H1 (cell line): ENCODE measurements at regions not wholly inside any gene's neighbourhood (a gene's known extent, or its start where the extent isn't known, plus 50 kb on each side); places are given as distances from the start of the nearest gene placed in this dataset.

Experiments used
- CTCF ChIA-PET: fragments of 300-600 bp; sonication (Branson Sonifier 250); formaldehyde crosslinking; loops from one replicate; lab custom pipeline; 2021; ENCODE audit not compliant: partially characterized antibody; lab: Charles Lee
- POLR2A ChIA-PET: fragments of 300-600 bp; sonication (Branson Sonifier 250); formaldehyde crosslinking; loops from one replicate; lab custom pipeline; 2021; ENCODE audit warnings: inconsistent platforms; ENCODE audit not compliant: partially characterized antibody; lab: Charles Lee
- DNase-seq, 2 experiments: peaks; one replicate each; pipeline versions ENCODE4 v3.0.0 to v3.0.0-alpha.2; 2010 to 2022; ENCODE audit warnings: low spot score in 2 of 2, low read depth in 1 of 2, mixed read lengths in 1 of 2
- FAIRE-seq: peaks from 2 replicates; lab custom pipeline; 2011; peaks lifted over from hg19 to GRCh38; lab: Jason Lieb, UNC
- H2AFZ ChIP-seq: 2 replicates; pipeline ENCODE4 v1.8.1; 2012; ENCODE audit warnings: low read length, inconsistent platforms
- H2AK5ac ChIP-seq: 2 replicates; pipeline ENCODE4 v1.6.1; 2013; ENCODE audit warnings: low read depth, low read length
- H2BK120ac ChIP-seq: replicated peaks from 2 replicates; pipeline ENCODE3; 2013; ENCODE audit warnings: low read depth, low read length, inconsistent platforms
- H2BK12ac ChIP-seq: 2 replicates; pipeline ENCODE4 v1.6.1; 2013; ENCODE audit warnings: low read depth, low read length
- H2BK15ac ChIP-seq: 2 replicates; pipeline ENCODE4 v1.6.1; 2013; ENCODE audit warnings: low read length
- H2BK20ac ChIP-seq: 2 replicates; pipeline ENCODE4 v1.6.1; 2013; ENCODE audit warnings: low read length
- H2BK5ac ChIP-seq: 2 replicates; pipeline ENCODE4 v1.6.1; 2013; ENCODE audit warnings: low read depth, low read length
- H3K14ac ChIP-seq: 2 replicates; pipeline ENCODE4 v1.6.1; 2013; ENCODE audit warnings: inconsistent platforms; ENCODE audit not compliant: insufficient read length
- H3K18ac ChIP-seq: 2 replicates; pipeline ENCODE4 v1.6.1; 2013; ENCODE audit warnings: low read length; ENCODE audit errors: extremely low read depth
- H3K23ac ChIP-seq: 2 replicates; pipeline ENCODE4 v1.6.1; 2013; ENCODE audit warnings: inconsistent platforms; ENCODE audit not compliant: insufficient read length
- H3K23me2 ChIP-seq: 2 replicates; pipeline ENCODE4 v1.6.1; 2013; ENCODE audit warnings: low read depth, low read length
- H3K27ac ChIP-seq: 2 replicates; pipeline ENCODE4 v1.6.1; 2011; ENCODE audit warnings: low read depth, low read length, inconsistent platforms
- H3K27me3 ChIP-seq, 4 experiments: replicated peaks in 1 of 4; 1 replicate in 1 of 4; 2 replicates in 3 of 4; pipeline versions ENCODE4 v1.6.1 to v1.8.1; 2011 to 2013; ENCODE audit warnings: low read length in 3 of 4, mild to moderate bottlenecking in 3 of 4, inconsistent platforms in 2 of 4, mixed read lengths in 2 of 4, moderate library complexity in 1 of 4; ENCODE audit not compliant: control insufficient read depth in 3 of 4, insufficient read depth in 3 of 4; ENCODE audit errors: extremely low read depth in 1 of 4
- H3K36me3 ChIP-seq, 4 experiments: 2 replicates each; pipeline versions ENCODE4 v1.6.1 to v1.8.1; 2011 to 2013; ENCODE audit warnings: mild to moderate bottlenecking in 4 of 4, low read length in 3 of 4, moderate library complexity in 2 of 4, control low read depth in 1 of 4, inconsistent platforms in 1 of 4; ENCODE audit not compliant: insufficient read depth in 4 of 4, control insufficient read depth in 2 of 4
- H3K4ac ChIP-seq: replicated peaks from 2 replicates; pipeline ENCODE3; 2013; ENCODE audit warnings: low read length, low read depth, mixed read lengths, inconsistent platforms; ENCODE audit not compliant: insufficient read length
- H3K4me1 ChIP-seq, 4 experiments: replicated peaks in 1 of 4; 1 replicate in 1 of 4; 2 replicates in 3 of 4; pipeline versions ENCODE4 v1.6.1 to v1.8.1; 2011 to 2013; ENCODE audit warnings: low read length in 3 of 4, inconsistent platforms in 2 of 4, mixed read lengths in 1 of 4; ENCODE audit not compliant: insufficient read depth in 4 of 4, control insufficient read depth in 3 of 4
- H3K4me2 ChIP-seq, 2 experiments: 2 replicates each; pipeline versions ENCODE4 v1.6.1 to v1.8.1; 2011 to 2013; ENCODE audit warnings: low read depth in 2 of 2, low read length in 2 of 2, control low read depth in 1 of 2, inconsistent platforms in 1 of 2, mild to moderate bottlenecking in 1 of 2; ENCODE audit not compliant: insufficient read depth in 1 of 2
- H3K4me3 ChIP-seq, 4 experiments: fragments of 200-600, 300-600 bp in 1 of 4; sonication (generic), shearing (Covaris generic), sonication (Bioruptor Twin) in 1 of 4; 2 replicates each; pipeline versions ENCODE4 v1.5.1 to v1.8.1; 2011 to 2016; ENCODE audit warnings: low read length in 4 of 4, low read depth in 3 of 4, control low read depth in 2 of 4, inconsistent platforms in 2 of 4, mild to moderate bottlenecking in 2 of 4, mixed read lengths in 1 of 4, moderate library complexity in 1 of 4; ENCODE audit not compliant: insufficient read depth in 2 of 4; ENCODE audit errors: extremely low read depth in 1 of 4
- H3K56ac ChIP-seq: replicated peaks from 2 replicates; pipeline ENCODE3; 2013; ENCODE audit warnings: low read depth, mild to moderate bottlenecking, mixed read lengths, low read length, inconsistent platforms; ENCODE audit not compliant: insufficient read length
- H3K79me1 ChIP-seq: 2 replicates; pipeline ENCODE4 v1.6.1; 2013; ENCODE audit warnings: low read depth, low read length, control low read depth
- H3K79me2 ChIP-seq, 2 experiments: 2 replicates each; pipeline versions ENCODE4 v1.6.1 to v1.8.1; 2012 to 2013; ENCODE audit warnings: low read length in 2 of 2, mild to moderate bottlenecking in 2 of 2, inconsistent platforms in 1 of 2; ENCODE audit not compliant: insufficient read depth in 2 of 2, control insufficient read depth in 1 of 2
- H3K9ac ChIP-seq, 4 experiments: replicated peaks in 1 of 4; 1 replicate in 1 of 4; 2 replicates in 3 of 4; pipeline versions ENCODE4 v1.6.1 to v1.8.1; 2011 to 2013; ENCODE audit warnings: low read depth in 3 of 4, low read length in 3 of 4, control low read depth in 2 of 4, mild to moderate bottlenecking in 2 of 4, moderate library complexity in 2 of 4, inconsistent platforms in 1 of 4; ENCODE audit errors: extremely low read depth in 1 of 4
- H3K9me3 ChIP-seq, 2 experiments: 2 replicates each; pipeline versions ENCODE4 v1.6.1 to v1.8.1; 2012 to 2013; ENCODE audit warnings: mild to moderate bottlenecking in 2 of 2, moderate library complexity in 2 of 2, control low read depth in 1 of 2, inconsistent platforms in 1 of 2, low read depth in 1 of 2, low read length in 1 of 2, mixed read lengths in 1 of 2; ENCODE audit not compliant: insufficient read depth in 2 of 2
- H4K20me1 ChIP-seq, 2 experiments: replicated peaks in 1 of 2; 2 replicates each; pipeline versions ENCODE3 to v1.8.1; 2011 to 2013; ENCODE audit warnings: inconsistent platforms in 2 of 2, low read length in 2 of 2, mild to moderate bottlenecking in 1 of 2; ENCODE audit not compliant: insufficient read depth in 2 of 2, control insufficient read depth in 1 of 2
- H4K5ac ChIP-seq: 2 replicates; pipeline ENCODE4 v1.6.1; 2013; ENCODE audit warnings: low read length, low read depth, mixed read lengths, inconsistent platforms; ENCODE audit not compliant: insufficient read length
- H4K8ac ChIP-seq: 2 replicates; pipeline ENCODE4 v1.8.0; 2013; ENCODE audit warnings: mild to moderate bottlenecking, moderate library complexity, low read length, inconsistent platforms; ENCODE audit not compliant: insufficient read depth; ENCODE audit errors: extremely low read depth
- H4K91ac ChIP-seq: replicated peaks from 2 replicates; pipeline ENCODE3; 2013; ENCODE audit warnings: low read length, mixed read lengths, inconsistent platforms; ENCODE audit not compliant: insufficient read length
- BRCA1 ChIP-seq: IDR thresholded peaks from 2 replicates; pipeline ENCODE4 v1.6.1; 2012; ENCODE audit warnings: low read depth, low read length, improper control_type of control experiment
- WGBS, 2 experiments: shearing (Covaris generic) in 1 of 2; methylation state at CpG; one replicate each; pipeline versions ENCODE4 v1.1.6 to v1.1.7; 2013 to 2015; ENCODE audit warnings: low lambda C conversion rate in 2 of 2, mixed read lengths in 2 of 2, inconsistent platforms in 1 of 2, low coverage in 1 of 2, missing lambda C conversion rate in 1 of 2; ENCODE audit not compliant: insufficient replicate concordance in 2 of 2, insufficient coverage in 1 of 2, insufficient read length in 1 of 2; ENCODE audit errors: extremely low coverage in 1 of 2, missing lambda C conversion rate in 1 of 2; 5-methylcytosine and 5-hydroxymethylcytosine counted together

- H3K79me2 ChIP-seq: no peaks in the 10 kb centered on the region
- TF ChIP-seq BRCA1: no peak
- no peak overlapping the region for H3K9ac ChIP-seq
- no peak overlapping the region for H2BK20ac ChIP-seq
- no peaks in the 10 kb centered on the region for H3K4me1 ChIP-seq
- no peak overlapping the region for H3K18ac ChIP-seq
- H4K5ac ChIP-seq: no peak overlapping the region
- H2BK120ac ChIP-seq: no peak overlapping the region
- no peak overlapping the region for H4K91ac ChIP-seq
- H3K27me3 ChIP-seq: no peaks in the 10 kb centered on the region; a peak in 1 of 7 replicates
- POLR2A ChIA-PET: no interaction called here
- no peak overlapping the region for H3K4me3 ChIP-seq
- H4K20me1 ChIP-seq: no peaks in the 10 kb centered on the region
- no peak overlapping the region for H3K4ac ChIP-seq
- H3K9me3 ChIP-seq: 0 out of 4 replicates have a peak, but pooled peaks cover 0 to 2% of the 10 kb centered on the region in 2 experiments
- CTCF ChIA-PET: no interaction called here
- H3K14ac ChIP-seq: no peak overlapping the region
- H2AFZ ChIP-seq: no peak overlapping the region
- H3K23ac ChIP-seq: no peak overlapping the region
- no peaks in the 10 kb centered on the region for H3K23me2 ChIP-seq
- H3K56ac ChIP-seq: no peak overlapping the region
- H2AK5ac ChIP-seq: no peak overlapping the region
- H2BK15ac ChIP-seq: no peak overlapping the region
- H3K36me3 ChIP-seq: no peaks in the 10 kb centered on the region
- H3K27ac ChIP-seq: no peak overlapping the region
- no peak overlapping the region for H2BK12ac ChIP-seq
- no peak overlapping the region for H4K8ac ChIP-seq
- 95% methylated on average over 1 of the region's 1 CpG; no CpG with 5 or more reads in 1 of the 2 experiments for WGBS, 2 experiments
- no peaks in the 10 kb centered on the region for H3K79me1 ChIP-seq
- no peak for FAIRE-seq
- H3K4me2 ChIP-seq: no peak overlapping the region
- no peak for DNase-seq
- no peak overlapping the region for H2BK5ac ChIP-seq
These were observed 1365.9 kb upstream of the AGA start for GRCh38 chr4:178808106-178808505.
